ENCODE measurements at regions not wholly inside any gene's neighbourhood (a gene's known extent, or its start where the extent isn't known, plus 50 kb on each side); places are given as distances from the start of the nearest gene placed in this dataset.
"Not testable (repeated sequence)": the region's sequence is repeated elsewhere in the genome, so short reads cannot be mapped to it uniquely, and the experiment has no call there.

DNA sequence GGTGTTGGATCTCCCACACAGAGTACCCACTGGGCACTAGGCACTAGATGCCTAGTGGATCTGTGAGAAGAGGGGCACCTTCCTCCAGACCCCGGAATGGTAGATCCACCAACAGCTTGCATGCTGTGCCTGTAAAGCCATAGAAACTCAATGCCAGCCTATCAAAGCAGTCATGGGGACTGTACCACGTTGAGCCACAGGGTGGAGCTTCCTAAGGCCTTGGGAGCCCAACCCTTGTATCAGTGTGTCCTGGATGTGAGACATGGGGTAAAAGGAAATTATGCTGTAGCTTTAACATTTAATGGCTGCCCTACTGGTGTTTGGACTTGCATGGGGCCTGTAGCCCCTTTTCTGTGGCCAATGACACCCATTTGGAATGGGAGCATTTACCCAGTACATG, 1024.9 kb downstream of the TMEM121 start:
- H3K79me2 ChIP-seq (ENCODE audit: insufficient read depth, low read length) = no peaks in the 10 kb centered on the region
- H3K4me1 ChIP-seq (ENCODE audit: insufficient read depth, low read length) = no peaks in the 10 kb centered on the region
- H3K27ac Mint-ChIP-seq (ENCODE audit: unreplicated experiment) = no peak overlapping the region
- no peak overlapping the region for H2AFZ ChIP-seq (ENCODE audit: low read depth, low read length)
- no peaks in the 10 kb centered on the region for H3K27me3 Mint-ChIP-seq (ENCODE audit: low read depth, unreplicated experiment)
- DNase-seq (ENCODE audit: low read depth) (no peak), FAIRE-seq (no peak)
- H3K9ac ChIP-seq (ENCODE audit: low read length) = no peak overlapping the region
- no peak overlapping the region for H3K4me3 ChIP-seq (ENCODE audit: insufficient read depth, low read depth, low read length)
- no peaks in the 10 kb centered on the region for H3K36me3 ChIP-seq (ENCODE audit: insufficient read depth, low read length)
- no peaks in the 10 kb centered on the region for H3K27me3 ChIP-seq (ENCODE audit: insufficient read depth, low read length)
- peaks cover 6% of the 10 kb centered on the region for H3K9me3 Mint-ChIP-seq (ENCODE audit: unreplicated experiment)
- H3K4me3 Mint-ChIP-seq (ENCODE audit: unreplicated experiment) = no peak overlapping the region
- no peak for TF ChIP-seq EZH2 (IDR thresholded peaks at IDR 0.05; ENCODE audit: insufficient read depth, low read length)
- TF ChIP-seq, protein P1, sequence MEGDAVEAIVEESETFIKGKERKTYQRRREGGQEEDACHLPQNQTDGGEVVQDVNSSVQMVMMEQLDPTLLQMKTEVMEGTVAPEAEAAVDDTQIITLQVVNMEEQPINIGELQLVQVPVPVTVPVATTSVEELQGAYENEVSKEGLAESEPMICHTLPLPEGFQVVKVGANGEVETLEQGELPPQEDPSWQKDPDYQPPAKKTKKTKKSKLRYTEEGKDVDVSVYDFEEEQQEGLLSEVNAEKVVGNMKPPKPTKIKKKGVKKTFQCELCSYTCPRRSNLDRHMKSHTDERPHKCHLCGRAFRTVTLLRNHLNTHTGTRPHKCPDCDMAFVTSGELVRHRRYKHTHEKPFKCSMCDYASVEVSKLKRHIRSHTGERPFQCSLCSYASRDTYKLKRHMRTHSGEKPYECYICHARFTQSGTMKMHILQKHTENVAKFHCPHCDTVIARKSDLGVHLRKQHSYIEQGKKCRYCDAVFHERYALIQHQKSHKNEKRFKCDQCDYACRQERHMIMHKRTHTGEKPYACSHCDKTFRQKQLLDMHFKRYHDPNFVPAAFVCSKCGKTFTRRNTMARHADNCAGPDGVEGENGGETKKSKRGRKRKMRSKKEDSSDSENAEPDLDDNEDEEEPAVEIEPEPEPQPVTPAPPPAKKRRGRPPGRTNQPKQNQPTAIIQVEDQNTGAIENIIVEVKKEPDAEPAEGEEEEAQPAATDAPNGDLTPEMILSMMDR (IDR thresholded peaks at IDR 0.05; ENCODE audit: insufficient read depth, low read depth, low read length) = no peak
- H4K20me1 ChIP-seq (ENCODE audit: insufficient read depth, low read length) = no peaks in the 10 kb centered on the region
- no peak overlapping the region for H3K27ac ChIP-seq (ENCODE audit: low read depth, low read length)
- peaks cover 8% of the 10 kb centered on the region for H3K9me3 ChIP-seq (ENCODE audit: insufficient read depth, low read depth, low read length)
- no peak overlapping the region for H3K4me2 ChIP-seq (ENCODE audit: low read length)
- no peaks in the 10 kb centered on the region for H3K36me3 Mint-ChIP-seq (ENCODE audit: low read depth, unreplicated experiment)
- no peaks in the 10 kb centered on the region for H3K4me1 Mint-ChIP-seq (ENCODE audit: low read depth, unreplicated experiment)

DNA sequence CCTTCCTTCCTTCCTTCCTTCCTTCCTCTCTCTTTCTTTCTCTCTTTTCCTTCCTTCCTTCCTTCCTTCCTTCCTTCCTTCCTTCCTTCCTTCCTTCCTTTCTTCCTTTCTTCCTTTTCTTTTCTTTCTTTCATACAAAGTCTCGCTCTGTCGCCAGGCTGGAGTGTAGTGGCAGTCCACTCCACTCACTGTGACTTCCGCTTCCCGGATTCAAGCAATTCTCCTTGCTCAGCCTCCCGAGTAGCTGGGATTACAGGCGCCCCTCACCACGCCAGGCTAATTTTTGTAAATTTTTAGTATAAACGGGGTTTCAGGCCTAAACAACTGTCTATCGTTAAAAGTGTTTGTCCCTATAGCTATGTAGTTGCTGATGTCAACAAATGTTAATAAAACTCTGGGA, 1029.8 kb downstream of the TMEM121 start:
- not testable (repeated sequence) for H3K4me1 Mint-ChIP-seq (ENCODE audit: low read depth, unreplicated experiment); H3K9ac ChIP-seq (ENCODE audit: low read length); H3K36me3 ChIP-seq (ENCODE audit: insufficient read depth, low read length); H2AFZ ChIP-seq (ENCODE audit: low read depth, low read length); H3K4me2 ChIP-seq (ENCODE audit: low read length); H3K4me3 ChIP-seq (ENCODE audit: insufficient read depth, low read depth, low read length); DNase-seq (ENCODE audit: low read depth); H3K27ac Mint-ChIP-seq (ENCODE audit: unreplicated experiment); H3K27me3 ChIP-seq (ENCODE audit: insufficient read depth, low read length); H3K27ac ChIP-seq (ENCODE audit: low read depth, low read length); H3K4me1 ChIP-seq (ENCODE audit: insufficient read depth, low read length); H3K27me3 Mint-ChIP-seq (ENCODE audit: low read depth, unreplicated experiment); H3K36me3 Mint-ChIP-seq (ENCODE audit: low read depth, unreplicated experiment); H3K4me3 Mint-ChIP-seq (ENCODE audit: unreplicated experiment); H3K79me2 ChIP-seq (ENCODE audit: insufficient read depth, low read length); H3K9me3 Mint-ChIP-seq (ENCODE audit: unreplicated experiment); H4K20me1 ChIP-seq (ENCODE audit: insufficient read depth, low read length); FAIRE-seq
- peaks cover 13% of the 10 kb centered on the region for H3K9me3 ChIP-seq (ENCODE audit: insufficient read depth, low read depth, low read length)

DNA sequence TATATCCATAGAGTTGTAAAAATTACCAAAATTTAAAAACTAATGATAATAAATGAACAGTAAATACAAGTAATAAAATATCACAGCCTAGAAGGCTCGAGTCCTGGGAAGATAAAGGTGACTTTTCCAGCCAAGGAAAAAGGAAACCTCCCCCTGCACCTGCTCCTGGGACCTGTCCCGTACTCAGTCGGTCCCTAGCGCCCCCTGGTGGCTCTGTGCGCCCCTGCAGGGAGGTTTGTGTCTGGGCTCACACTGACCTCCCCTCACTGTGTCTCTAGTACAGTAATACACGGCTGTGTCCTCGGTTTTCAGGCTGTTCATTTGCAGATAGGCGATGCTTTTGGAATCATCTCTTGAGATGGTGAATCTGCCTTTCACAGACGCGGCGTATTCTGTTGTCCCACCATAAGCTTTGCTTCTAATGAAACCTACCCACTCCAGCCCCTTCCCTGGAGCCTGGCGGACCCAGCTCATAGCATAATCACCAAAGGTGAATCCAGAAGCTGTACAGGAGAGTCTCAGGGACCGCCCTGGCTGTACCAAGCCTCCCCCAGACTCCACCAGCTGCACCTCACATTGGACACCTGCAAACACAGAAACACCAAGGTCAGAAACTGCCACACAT, 1030.4 kb downstream of the TMEM121 start:
- FAIRE-seq (no peak), DNase-seq (ENCODE audit: low read depth) (no peak)
- H3K9me3 Mint-ChIP-seq (ENCODE audit: unreplicated experiment) = peaks cover 6% of the 10 kb centered on the region
- H3K4me2 ChIP-seq (ENCODE audit: low read length) = no peak overlapping the region
- no peaks in the 10 kb centered on the region for H3K27me3 ChIP-seq (ENCODE audit: insufficient read depth, low read length)
- no peaks in the 10 kb centered on the region for H3K36me3 ChIP-seq (ENCODE audit: insufficient read depth, low read length)
- no peaks in the 10 kb centered on the region for H4K20me1 ChIP-seq (ENCODE audit: insufficient read depth, low read length)
- H3K27ac Mint-ChIP-seq (ENCODE audit: unreplicated experiment) = no peak overlapping the region
- H3K9me3 ChIP-seq (ENCODE audit: insufficient read depth, low read depth, low read length) = peaks cover 12% of the 10 kb centered on the region
- no peaks in the 10 kb centered on the region for H3K36me3 Mint-ChIP-seq (ENCODE audit: low read depth, unreplicated experiment)
- no peak for TF ChIP-seq EZH2 (IDR thresholded peaks at IDR 0.05; ENCODE audit: insufficient read depth, low read length)
- TF ChIP-seq, protein P1 (IDR thresholded peaks at IDR 0.05; ENCODE audit: insufficient read depth, low read depth, low read length) = no peak
- H3K4me3 Mint-ChIP-seq (ENCODE audit: unreplicated experiment) = no peak overlapping the region
- no peak overlapping the region for H3K4me3 ChIP-seq (ENCODE audit: insufficient read depth, low read depth, low read length)
- H3K4me1 Mint-ChIP-seq (ENCODE audit: low read depth, unreplicated experiment) = no peaks in the 10 kb centered on the region
- no peaks in the 10 kb centered on the region for H3K79me2 ChIP-seq (ENCODE audit: insufficient read depth, low read length)
- H2AFZ ChIP-seq (ENCODE audit: low read depth, low read length) = no peak overlapping the region
- H3K9ac ChIP-seq (ENCODE audit: low read length) = no peak overlapping the region
- no peaks in the 10 kb centered on the region for H3K4me1 ChIP-seq (ENCODE audit: insufficient read depth, low read length)
- H3K27me3 Mint-ChIP-seq (ENCODE audit: low read depth, unreplicated experiment) = no peaks in the 10 kb centered on the region
- H3K27ac ChIP-seq (ENCODE audit: low read depth, low read length) = no peak overlapping the region
